Body of pancreas (tissue), 4 donors: ENCODE measurements at regions not wholly inside any gene's neighbourhood (a gene's known extent, or its start where the extent isn't known, plus 50 kb on each side); places are given as distances from the start of the nearest gene placed in this dataset.

ENCODE experiments used
- ATAC-seq: fragments of 150-250 bp; one replicate; pipeline ENCODE4 v1.9.1; 2016
- DNase-seq, 4 donors: peaks; one replicate each; pipeline ENCODE4 v3.0.0-alpha.2; 2019
- H3K27ac ChIP-seq, 4 donors: fragments of 200-600 bp; sonication (generic); 1 replicate in 3 of 4; 2 replicates in 1 of 4; pipeline versions ENCODE4 v1.5.1 to v1.6.1; 2016 to 2019; ENCODE audit warnings: mild to moderate bottlenecking in 1 of 4, mixed read lengths in 1 of 4, moderate library complexity in 1 of 4
- H3K27me3 ChIP-seq, 2 donors: fragments of 200-600 bp; sonication (generic); one replicate each; pipeline ENCODE4 v1.6.0; 2016; ENCODE audit warnings: mild to moderate bottlenecking in 1 of 2
- H3K36me3 ChIP-seq, 2 donors: fragments of 200-600 bp; sonication (generic); replicated peaks in 1 of 2; 2 replicates each; pipeline ENCODE4 v1.5.1; 2016; ENCODE audit warnings: low read depth in 2 of 2; ENCODE audit not compliant: insufficient read depth in 1 of 2
- H3K4me1 ChIP-seq: fragments of 200-600 bp; sonication (generic); one replicate; pipeline ENCODE4 v1.6.0; 2016
- H3K4me3 ChIP-seq, 2 donors: fragments of 200-600 bp; sonication (generic); 1 replicate in 1 of 2; 2 replicates in 1 of 2; pipeline ENCODE4 v1.5.1; 2016 to 2019
- H3K9me3 ChIP-seq, 3 donors: fragments of 200-600 bp; sonication (generic); 1 replicate in 2 of 3; 2 replicates in 1 of 3; pipeline ENCODE4 v1.5.1; 2016
- POLR2A ChIP-seq, 3 donors: fragments of 450-650 bp; IDR thresholded peaks; one replicate each; pipeline ENCODE4 v1.6.1; 2016; ENCODE audit warnings: antibody characterized with exemption in 3 of 3, mild to moderate bottlenecking in 2 of 3
- WGBS, 2 donors: methylation state at CpG; one replicate each; pipeline ENCODE4 v1.1.5; 2017; 5-methylcytosine and 5-hydroxymethylcytosine counted together
- intact Hi-C: fragments of 100-400 bp; cut with DNase I; formaldehyde crosslinking; loops from one replicate; pipeline ENCODE4 v1.15.1; 2023
- TF ChIP-seq, protein P1 (sequence below), 7 experiments: fragments of 450-650 bp in 4 of 7; fragments of 200-600 bp in 3 of 7; sonication (generic) in 3 of 7; IDR thresholded peaks; one replicate each; pipeline ENCODE4 v1.5.1; 2016 to 2019; ENCODE audit warnings: antibody characterized with exemption in 7 of 7

GRCh38 chr3:27963519-27963918 is 241.4 kb upstream of the EOMES start:
- no peaks in the 10 kb centered on the region for H3K36me3 ChIP-seq
- H3K9me3 ChIP-seq = no peaks in the 10 kb centered on the region
- no peak overlapping the region for H3K4me3 ChIP-seq
- H3K27ac ChIP-seq = no peak overlapping the region
- H3K4me1 ChIP-seq = no peaks in the 10 kb centered on the region
- no peak for ATAC-seq
- WGBS, 2 donors = 84 to 92% methylated on average over 3 of the region's 3 CpGs
- no peak for TF ChIP-seq POLR2A (IDR thresholded peaks at IDR 0.05)
- TF ChIP-seq, protein P1, sequence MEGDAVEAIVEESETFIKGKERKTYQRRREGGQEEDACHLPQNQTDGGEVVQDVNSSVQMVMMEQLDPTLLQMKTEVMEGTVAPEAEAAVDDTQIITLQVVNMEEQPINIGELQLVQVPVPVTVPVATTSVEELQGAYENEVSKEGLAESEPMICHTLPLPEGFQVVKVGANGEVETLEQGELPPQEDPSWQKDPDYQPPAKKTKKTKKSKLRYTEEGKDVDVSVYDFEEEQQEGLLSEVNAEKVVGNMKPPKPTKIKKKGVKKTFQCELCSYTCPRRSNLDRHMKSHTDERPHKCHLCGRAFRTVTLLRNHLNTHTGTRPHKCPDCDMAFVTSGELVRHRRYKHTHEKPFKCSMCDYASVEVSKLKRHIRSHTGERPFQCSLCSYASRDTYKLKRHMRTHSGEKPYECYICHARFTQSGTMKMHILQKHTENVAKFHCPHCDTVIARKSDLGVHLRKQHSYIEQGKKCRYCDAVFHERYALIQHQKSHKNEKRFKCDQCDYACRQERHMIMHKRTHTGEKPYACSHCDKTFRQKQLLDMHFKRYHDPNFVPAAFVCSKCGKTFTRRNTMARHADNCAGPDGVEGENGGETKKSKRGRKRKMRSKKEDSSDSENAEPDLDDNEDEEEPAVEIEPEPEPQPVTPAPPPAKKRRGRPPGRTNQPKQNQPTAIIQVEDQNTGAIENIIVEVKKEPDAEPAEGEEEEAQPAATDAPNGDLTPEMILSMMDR (IDR thresholded peaks at IDR 0.05) = no peak
- intact Hi-C loops = no loop called here
- no peak for DNase-seq
- H3K27me3 ChIP-seq = no peaks in the 10 kb centered on the region

- no peak overlapping the region for H3K4me3 ChIP-seq
- ATAC-seq (no peak), DNase-seq (no peak)
- intact Hi-C loops = no loop called here
- TF ChIP-seq, protein P1 (IDR thresholded peaks at IDR 0.05) = no peak
- no peak for TF ChIP-seq POLR2A (IDR thresholded peaks at IDR 0.05)
- 41 to 51% methylated on average over 5 of the region's 5 CpGs for WGBS, 2 donors
- H3K27me3 ChIP-seq = no peaks in the 10 kb centered on the region
- no peak overlapping the region for H3K27ac ChIP-seq
- peaks cover 4% of the 10 kb centered on the region for H3K4me1 ChIP-seq
- no peaks in the 10 kb centered on the region for H3K36me3 ChIP-seq
- no peaks in the 10 kb centered on the region for H3K9me3 ChIP-seq
Measured at GRCh38 chr3:27971600-27971999, 249.5 kb upstream of the EOMES start.

GRCh38 chr3:27976933-27977332 is 254.8 kb upstream of the EOMES start:
- DNase-seq (peak in 1 of 4 donors; percentile 32), ATAC-seq (no peak)
- no peaks in the 10 kb centered on the region for H3K27me3 ChIP-seq
- H3K9me3 ChIP-seq = no peaks in the 10 kb centered on the region
- no peak overlapping the region for H3K4me3 ChIP-seq
- WGBS, 2 donors = 37 to 40% methylated on average over 2 of the region's 2 CpGs
- H3K27ac ChIP-seq = no peak overlapping the region
- H3K4me1 ChIP-seq = no peaks in the 10 kb centered on the region
- TF ChIP-seq, protein P1 (IDR thresholded peaks at IDR 0.05) = no peak
- no peak for TF ChIP-seq POLR2A (IDR thresholded peaks at IDR 0.05)
- intact Hi-C loops = no loop called here
- H3K36me3 ChIP-seq = no peaks in the 10 kb centered on the region

DNA sequence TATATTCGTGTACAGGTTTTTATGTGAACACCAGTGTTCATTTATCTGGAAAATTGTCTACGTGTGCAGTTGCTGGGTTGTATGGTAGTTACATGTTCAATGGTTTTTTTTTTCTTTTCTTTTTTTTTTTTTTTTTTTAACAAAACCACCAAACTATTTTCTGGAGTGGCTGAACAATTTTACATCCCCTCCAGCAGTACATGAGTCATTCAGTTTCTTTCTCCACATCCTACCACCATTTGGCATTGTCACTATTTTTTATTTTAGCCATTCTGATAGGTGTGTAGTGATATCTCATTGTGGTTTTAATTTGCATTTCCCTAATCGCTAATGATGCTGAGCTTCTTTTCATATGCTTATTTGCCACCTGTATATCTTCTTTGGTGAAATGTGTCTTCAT is 256.3 kb upstream of the EOMES start:
- DNase-seq (no peak), ATAC-seq (no peak)
- Histone ChIP-seq H3K36me3 (no peaks in the 10 kb centered on the region), H3K4me1 (no peaks in the 10 kb centered on the region), H3K4me3 (no peak overlapping the region), H3K27me3 (no peaks in the 10 kb centered on the region), H3K27ac (no peak overlapping the region), H3K9me3 (no peaks in the 10 kb centered on the region)
- intact Hi-C loops = no loop called here
- WGBS, 2 donors = 57 to 71% methylated on average over 3 of the region's 3 CpGs
- no peak for TF ChIP-seq POLR2A (IDR thresholded peaks at IDR 0.05)

DNA sequence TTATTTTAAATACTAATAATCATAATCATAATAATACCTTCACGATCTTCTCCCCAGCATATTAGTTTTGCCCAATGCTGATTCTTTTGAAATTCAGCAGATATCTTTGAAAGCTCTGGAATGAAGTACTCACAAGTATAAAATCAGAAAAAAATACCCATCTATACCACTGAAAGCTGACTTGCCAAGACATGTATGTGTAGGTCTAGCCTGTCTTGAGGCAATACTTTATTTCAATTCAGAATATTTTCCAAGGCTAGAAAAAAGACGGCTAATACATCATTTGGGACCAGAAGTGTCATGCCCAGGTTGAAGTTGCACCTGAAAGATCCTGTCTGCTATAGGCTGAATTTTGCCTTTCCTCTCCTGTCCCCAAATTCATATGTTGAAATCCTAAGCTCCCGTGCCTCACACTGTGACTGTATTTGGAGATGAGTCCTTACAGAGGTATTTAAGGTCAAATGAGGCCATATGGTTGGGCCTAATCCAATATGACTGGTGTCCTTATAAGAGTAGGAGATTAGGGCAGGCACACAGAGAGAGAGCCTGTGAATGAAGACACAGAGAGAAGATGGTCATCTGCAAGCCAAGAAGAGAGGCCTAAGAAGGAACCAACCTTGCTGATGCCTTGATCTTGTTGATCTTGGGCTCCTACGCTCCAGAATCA is 255.9 kb upstream of the CMC1 start:
- intact Hi-C loops = no loop called here
- 77 to 81% methylated on average over 4 of the region's 4 CpGs for WGBS, 2 donors

More for the DNA sequence above, 255.9 kb upstream of the CMC1 start:
- no peak for TF ChIP-seq POLR2A (IDR thresholded peaks at IDR 0.05)
- TF ChIP-seq, protein P1 (IDR thresholded peaks at IDR 0.05) = no peak
- Histone ChIP-seq H3K4me3 (no peak overlapping the region), H3K9me3 (no peaks in the 10 kb centered on the region), H3K27ac (no peak overlapping the region), H3K36me3 (no peaks in the 10 kb centered on the region), H3K4me1 (no peaks in the 10 kb centered on the region), H3K27me3 (no peaks in the 10 kb centered on the region)
- DNase-seq = no peak
- ATAC-seq = no peak
